GM23338 (cell line): ENCODE measurements at regions not wholly inside any gene's neighbourhood (a gene's known extent, or its start where the extent isn't known, plus 50 kb on each side); places are given as distances from the start of the nearest gene placed in this dataset.

Experiments used
- ATAC-seq: fragments of 200-7000 bp; cut with Tn5 transposase; 3 replicates; pipeline ENCODE4 v1.9.1; 2020
- DNase-seq: peaks from one replicate; pipeline ENCODE4 v3.0.0-alpha.2; 2015; ENCODE audit warnings: low spot score
- H2AFZ ChIP-seq: fragments of 200-600 bp; sonication (generic); 2 replicates; pipeline ENCODE4 v1.8.0; 2016; ENCODE audit warnings: antibody characterized with exemption, mild to moderate bottlenecking, moderate library complexity
- H3F3A ChIP-seq: fragments of 200-600 bp; sonication (generic); replicated peaks from 2 replicates; pipeline ENCODE4 v1.8.0; 2017; ENCODE audit warnings: antibody characterized with exemption, mixed run types, low read depth
- H3K27ac ChIP-seq: fragments of 200-600 bp; sonication (generic); 2 replicates; pipeline ENCODE4 v1.6.1; 2016; ENCODE audit warnings: low read depth
- H3K27me3 ChIP-seq: fragments of 200-600 bp; sonication (generic); 2 replicates; pipeline ENCODE4 v1.8.0; 2016; ENCODE audit warnings: mild to moderate bottlenecking, mixed run types, moderate library complexity; ENCODE audit not compliant: insufficient read depth
- H3K36me3 ChIP-seq: fragments of 200-600 bp; sonication (generic); 2 replicates; pipeline ENCODE4 v1.8.0; 2016; ENCODE audit warnings: mild to moderate bottlenecking; ENCODE audit not compliant: insufficient read depth
- H3K4me1 ChIP-seq: fragments of 200-600 bp; sonication (generic); 2 replicates; pipeline ENCODE4 v1.8.0; 2016; ENCODE audit warnings: mild to moderate bottlenecking, moderate library complexity; ENCODE audit not compliant: insufficient read depth
- H3K4me2 ChIP-seq: fragments of 200-600 bp; sonication (generic); 2 replicates; pipeline ENCODE4 v1.7.1; 2017; ENCODE audit warnings: mixed run types
- H3K4me3 ChIP-seq: fragments of 200-600 bp; sonication (generic); 2 replicates; pipeline ENCODE4 v1.6.1; 2016; ENCODE audit warnings: mixed run types
- H3K79me2 ChIP-seq: fragments of 200-600 bp; sonication (generic); replicated peaks from 2 replicates; pipeline ENCODE4 v1.8.0; 2017; ENCODE audit warnings: mild to moderate bottlenecking; ENCODE audit not compliant: insufficient read depth
- H3K9me2 ChIP-seq: fragments of 200-600 bp; sonication (generic); 2 replicates; pipeline ENCODE4 v1.8.0; 2017; ENCODE audit not compliant: insufficient read depth
- H4K20me1 ChIP-seq: fragments of 200-600 bp; sonication (generic); replicated peaks from 2 replicates; pipeline ENCODE4 v1.8.0; 2017; ENCODE audit warnings: mild to moderate bottlenecking; ENCODE audit not compliant: insufficient read depth
- H3K27ac Mint-ChIP-seq: 2 replicates; pipeline ENCODE4 v1.8.0; 2020; ENCODE audit warnings: inconsistent platforms, mild to moderate bottlenecking, moderate library complexity, mixed read lengths
- H3K27me3 Mint-ChIP-seq: 3 replicates; pipeline ENCODE4 v1.8.0; 2022; ENCODE audit warnings: low read depth, mild to moderate bottlenecking, moderate library complexity, mixed read lengths, inconsistent platforms; ENCODE audit not compliant: insufficient read depth, poor library complexity
- H3K36me3 Mint-ChIP-seq: 3 replicates; pipeline ENCODE4 v1.8.0; 2021; ENCODE audit warnings: low read depth, mild to moderate bottlenecking, inconsistent platforms, moderate library complexity, mixed read lengths
- H3K4me1 Mint-ChIP-seq: 3 replicates; pipeline ENCODE4 v1.8.0; 2020; ENCODE audit warnings: mild to moderate bottlenecking, inconsistent platforms, mixed read lengths
- H3K4me3 Mint-ChIP-seq: 3 replicates; pipeline ENCODE4 v1.8.0; 2021; ENCODE audit warnings: moderate library complexity, mild to moderate bottlenecking, inconsistent platforms, mixed read lengths
- H3K9me3 Mint-ChIP-seq: 3 replicates; pipeline ENCODE4 v1.8.0; 2020; ENCODE audit warnings: moderate library complexity, mild to moderate bottlenecking, inconsistent platforms, mixed read lengths
- EZH2 ChIP-seq: fragments of 200-600 bp; sonication (generic); IDR thresholded peaks from one replicate; pipeline ENCODE4 v1.8.0; 2017; ENCODE audit warnings: antibody characterized with exemption, mild to moderate bottlenecking, low read depth; ENCODE audit not compliant: unreplicated experiment
- STAT1 ChIP-seq: IDR thresholded peaks from one replicate; pipeline ENCODE4 v1.6.1; 2016; ENCODE audit warnings: antibody characterized with exemption; ENCODE audit not compliant: unreplicated experiment
- ZNF114 ChIP-seq: fragments of 250-450 bp; sonication (Bioruptor Pico); IDR thresholded peaks from 2 replicates; pipeline ENCODE4 v1.5.0; 2020; ENCODE audit warnings: mild to moderate bottlenecking, moderate library complexity
- ZNF331 ChIP-seq: fragments of 250-450 bp; sonication (Bioruptor Pico); IDR thresholded peaks from 2 replicates; pipeline ENCODE4 v1.5.0; 2020; ENCODE audit warnings: low read depth, mild to moderate bottlenecking, moderate library complexity
- ZNF462 ChIP-seq: fragments of 250-450 bp; sonication (Bioruptor Pico); IDR thresholded peaks from 2 replicates; pipeline ENCODE4 v1.5.0; 2020; ENCODE audit warnings: mild to moderate bottlenecking, moderate library complexity

- no peak for TF ChIP-seq ZNF462 (CRISPR knock-in tag)
- TF ChIP-seq EZH2: no peak
- no peak for TF ChIP-seq ZNF114
- TF ChIP-seq ZNF331 (CRISPR knock-in tag): no peak
Measured at GRCh38 chr11:134502153-134502550, 90.1 kb upstream of the B3GAT1 start (continued).

- H3K79me2 ChIP-seq: no peaks in the 10 kb centered on the region
- peaks cover 29% of the 10 kb centered on the region for H3K4me1 Mint-ChIP-seq
- H3K4me1 ChIP-seq: peaks cover 14% of the 10 kb centered on the region
- H3K27me3 ChIP-seq: no peaks in the 10 kb centered on the region
- DNase-seq (no peak), ATAC-seq (no peak)
- peaks cover 4% of the 10 kb centered on the region for H3K27me3 Mint-ChIP-seq
- H3K4me2 ChIP-seq: no peak overlapping the region
- H3K4me3 ChIP-seq: no peak overlapping the region
- peaks cover 3% of the 10 kb centered on the region; the same call in 1 of the 3 replicates for H3K36me3 Mint-ChIP-seq
- no peak overlapping the region for H3K27ac ChIP-seq
- no peak overlapping the region for H3K4me3 Mint-ChIP-seq
- H2AFZ ChIP-seq: no peak overlapping the region
- H3K9me2 ChIP-seq: no peaks in the 10 kb centered on the region
- H4K20me1 ChIP-seq: no peaks in the 10 kb centered on the region
- H3K27ac Mint-ChIP-seq: no peak overlapping the region
- H3K36me3 ChIP-seq: no peaks in the 10 kb centered on the region
- H3K9me3 Mint-ChIP-seq: peaks cover 2% of the 10 kb centered on the region; the same call in 1 of the 3 replicates
- no peaks in the 10 kb centered on the region for H3F3A ChIP-seq
- no peak for TF ChIP-seq EZH2
- TF ChIP-seq STAT1: no peak
- TF ChIP-seq ZNF331 (CRISPR knock-in tag): no peak
- no peak for TF ChIP-seq ZNF462 (CRISPR knock-in tag)
Measured at GRCh38 chr11:134501406-134502152, 89.5 kb upstream of the B3GAT1 start.
